Parathyroid adenoma (tissue), 2 donors: ENCODE measurements at regions not wholly inside any gene's neighbourhood (a gene's known extent, or its start where the extent isn't known, plus 50 kb on each side); places are given as distances from the start of the nearest gene placed in this dataset.
"Not testable (repeated sequence)": the region's sequence is repeated elsewhere in the genome, so short reads cannot be mapped to it uniquely, and the experiment has no call there.

Experiments used
- H2AFZ ChIP-seq: fragments of 300-600 bp; sonication (generic); one replicate; pipeline ENCODE4 v1.7.0; 2017; ENCODE audit warnings: antibody characterized with exemption, mild to moderate bottlenecking
- H3K27ac ChIP-seq: fragments of 300-600 bp; sonication (generic); one replicate; pipeline ENCODE4 v1.7.0; 2017
- H3K27me3 ChIP-seq: fragments of 300-600 bp; sonication (generic); one replicate; pipeline ENCODE4 v1.7.0; 2017; ENCODE audit warnings: low read length; ENCODE audit not compliant: control insufficient read depth, insufficient read depth
- H3K36me3 ChIP-seq: fragments of 300-600 bp; sonication (generic); one replicate; pipeline ENCODE4 v1.7.0; 2017; ENCODE audit warnings: low read length; ENCODE audit not compliant: control insufficient read depth, insufficient read depth
- H3K4me1 ChIP-seq: fragments of 300-600 bp; sonication (generic); one replicate; pipeline ENCODE4 v1.7.0; 2017; ENCODE audit warnings: control low read depth
- H3K4me2 ChIP-seq: fragments of 300-600 bp; sonication (generic); one replicate; pipeline ENCODE4 v1.7.0; 2017; ENCODE audit warnings: low read length
- H3K4me3 ChIP-seq: fragments of 300-600 bp; sonication (generic); one replicate; pipeline ENCODE4 v1.7.0; 2017; ENCODE audit warnings: low read depth, low read length
- H3K79me2 ChIP-seq: fragments of 300-600 bp; sonication (generic); one replicate; pipeline ENCODE4 v1.7.0; 2017; ENCODE audit warnings: control low read depth
- H3K9ac ChIP-seq: fragments of 300-600 bp; sonication (generic); one replicate; pipeline ENCODE4 v1.7.0; 2017; ENCODE audit warnings: mild to moderate bottlenecking
- H3K9me3 ChIP-seq: fragments of 300-600 bp; sonication (generic); one replicate; pipeline ENCODE4 v1.7.0; 2017; ENCODE audit warnings: low read length; ENCODE audit not compliant: control insufficient read depth
- CTCF ChIP-seq: fragments of 300-600 bp; sonication (generic); IDR thresholded peaks from one replicate; pipeline ENCODE4 v1.7.0; 2017; ENCODE audit warnings: antibody characterized with exemption, mild to moderate bottlenecking
- donor health status: primary hyperparathyroidism.

- no peaks in the 10 kb centered on the region for H3K27me3 ChIP-seq
- no peak for TF ChIP-seq CTCF
- H3K9ac ChIP-seq, result no peak overlapping the region
- H2AFZ ChIP-seq, result no peak overlapping the region
- H3K27ac ChIP-seq, result no peak overlapping the region
- H3K9me3 ChIP-seq, result no peaks in the 10 kb centered on the region
- no peak overlapping the region for H3K4me3 ChIP-seq
- no peaks in the 10 kb centered on the region for H3K4me1 ChIP-seq
- no peaks in the 10 kb centered on the region for H3K79me2 ChIP-seq
- H3K4me2 ChIP-seq, result no peak overlapping the region
- H3K36me3 ChIP-seq, result no peaks in the 10 kb centered on the region
These were observed 583.0 kb downstream of the TMEM121 start for GRCh38 chr14:106109337-106109736.

GRCh38 chr14:106115401-106115800 is 589.0 kb downstream of the TMEM121 start:
- Histone ChIP-seq H3K27me3 (no peaks in the 10 kb centered on the region), H3K4me3 (no peak overlapping the region)
- no peak for TF ChIP-seq CTCF

GRCh38 chr14:106116339-106116930 is 590.1 kb downstream of the TMEM121 start:
- not testable (repeated sequence) for H3K79me2 ChIP-seq, H3K9me3 ChIP-seq, H3K4me3 ChIP-seq, H3K27me3 ChIP-seq, H3K4me2 ChIP-seq, H3K9ac ChIP-seq, H3K4me1 ChIP-seq, H2AFZ ChIP-seq, H3K27ac ChIP-seq, H3K36me3 ChIP-seq
- peak; percentile 32 for TF ChIP-seq CTCF

More at GRCh38 chr14:106115401-106115800, 589.0 kb downstream of the TMEM121 start:
- Histone ChIP-seq H3K9ac (no peak overlapping the region), H3K79me2 (no peaks in the 10 kb centered on the region), H2AFZ (no peak overlapping the region), H3K36me3 (no peaks in the 10 kb centered on the region), H3K4me2 (no peak overlapping the region), H3K27ac (no peak overlapping the region), H3K4me1 (no peaks in the 10 kb centered on the region), H3K9me3 (no peaks in the 10 kb centered on the region)

GRCh38 chr14:106120101-106120500 is 593.7 kb downstream of the TMEM121 start:
- H3K9ac ChIP-seq, result no peak overlapping the region
- H3K4me3 ChIP-seq, result no peak overlapping the region
- H3K27ac ChIP-seq, result no peak overlapping the region
- H3K36me3 ChIP-seq, result no peaks in the 10 kb centered on the region
- no peaks in the 10 kb centered on the region for H3K79me2 ChIP-seq
- no peak overlapping the region for H3K4me2 ChIP-seq
- no peaks in the 10 kb centered on the region for H3K9me3 ChIP-seq
- TF ChIP-seq CTCF, result no peak
- H3K27me3 ChIP-seq, result no peaks in the 10 kb centered on the region
- H2AFZ ChIP-seq, result no peak overlapping the region
- H3K4me1 ChIP-seq, result no peaks in the 10 kb centered on the region

GRCh38 chr14:106129274-106129673 is 602.9 kb downstream of the TMEM121 start:
- Histone ChIP-seq H3K4me3 (no peak overlapping the region), H3K27ac (no peak overlapping the region), H3K4me1 (no peaks in the 10 kb centered on the region), H3K9me3 (no peaks in the 10 kb centered on the region), H3K79me2 (no peaks in the 10 kb centered on the region), H3K9ac (no peak overlapping the region), H3K4me2 (no peak overlapping the region), H2AFZ (no peak overlapping the region), H3K27me3 (no peaks in the 10 kb centered on the region), H3K36me3 (no peaks in the 10 kb centered on the region)
- no peak for TF ChIP-seq CTCF

- not testable (repeated sequence) for H3K27me3 ChIP-seq, H3K79me2 ChIP-seq, H3K36me3 ChIP-seq, H2AFZ ChIP-seq, H3K27ac ChIP-seq, H3K9ac ChIP-seq, H3K4me3 ChIP-seq, H3K4me2 ChIP-seq, H3K4me1 ChIP-seq, H3K9me3 ChIP-seq
These were observed 603.7 kb downstream of the TMEM121 start for GRCh38 chr14:106129904-106130661.

- not testable (repeated sequence) for H3K9ac ChIP-seq, H3K4me2 ChIP-seq, H2AFZ ChIP-seq, H3K4me3 ChIP-seq, H3K27ac ChIP-seq, H3K27me3 ChIP-seq, H3K9me3 ChIP-seq, H3K4me1 ChIP-seq, H3K79me2 ChIP-seq, H3K36me3 ChIP-seq
These were observed 606.7 kb downstream of the TMEM121 start for GRCh38 chr14:106133126-106133525.
